H9 (cell line): ENCODE measurements at regions not wholly inside any gene's neighbourhood (a gene's known extent, or its start where the extent isn't known, plus 50 kb on each side); places are given as distances from the start of the nearest gene placed in this dataset.

ENCODE experiments used
- DNase-seq: peaks from one replicate; pipeline ENCODE4 v3.0.0-alpha.2; 2017
- H2AFZ ChIP-seq: one replicate; pipeline ENCODE4 v1.6.1; 2013; ENCODE audit warnings: mild to moderate bottlenecking, low read length, control low read depth, moderate library complexity
- H2AK5ac ChIP-seq: 2 replicates; pipeline ENCODE4 v1.6.1; 2013; ENCODE audit warnings: low read length, control low read depth, mixed read lengths; ENCODE audit not compliant: insufficient read length
- H2BK120ac ChIP-seq: one replicate; pipeline ENCODE4 v1.6.1; 2013; ENCODE audit warnings: low read depth, mild to moderate bottlenecking, low read length, control low read depth, inconsistent platforms; ENCODE audit not compliant: poor library complexity, severe bottlenecking
- H2BK12ac ChIP-seq: 2 replicates; pipeline ENCODE4 v1.6.1; 2013; ENCODE audit warnings: low read length, control low read depth, mixed read lengths, low read depth; ENCODE audit not compliant: insufficient read length
- H2BK15ac ChIP-seq: 2 replicates; pipeline ENCODE4 v1.6.1; 2013; ENCODE audit warnings: low read depth, low read length, control low read depth
- H2BK20ac ChIP-seq: one replicate; pipeline ENCODE4 v1.6.1; 2013; ENCODE audit warnings: low read depth, mild to moderate bottlenecking, low read length, control low read depth, inconsistent platforms; ENCODE audit not compliant: poor library complexity, severe bottlenecking
- H2BK5ac ChIP-seq: 2 replicates; pipeline ENCODE4 v1.6.1; 2013; ENCODE audit warnings: low read length, control low read depth, mixed read lengths; ENCODE audit not compliant: insufficient read length
- H3K14ac ChIP-seq: 2 replicates; pipeline ENCODE4 v1.6.1; 2013; ENCODE audit warnings: low read length, control low read depth; ENCODE audit not compliant: insufficient read depth
- H3K18ac ChIP-seq: 2 replicates; pipeline ENCODE4 v1.6.1; 2013; ENCODE audit warnings: low read depth, mild to moderate bottlenecking, mixed read lengths, low read length, control low read depth; ENCODE audit not compliant: insufficient read length
- H3K23ac ChIP-seq: 2 replicates; pipeline ENCODE4 v1.6.1; 2013; ENCODE audit warnings: low read length, control low read depth, mixed read lengths, low read depth; ENCODE audit not compliant: insufficient read length
- H3K23me2 ChIP-seq: 2 replicates; pipeline ENCODE4 v1.6.1; 2013; ENCODE audit warnings: low read depth, mild to moderate bottlenecking, mixed read lengths, low read length, control low read depth; ENCODE audit not compliant: insufficient read length, poor library complexity, severe bottlenecking
- H3K27ac ChIP-seq: 2 replicates; pipeline ENCODE4 v1.5.1; 2013; ENCODE audit warnings: low read length, control low read depth, mixed read lengths, low read depth; ENCODE audit not compliant: insufficient read length
- H3K27me3 ChIP-seq: 2 replicates; pipeline ENCODE4 v1.6.1; 2013; ENCODE audit warnings: low read length, control low read depth, inconsistent platforms; ENCODE audit not compliant: insufficient read depth
- H3K4ac ChIP-seq: 2 replicates; pipeline ENCODE4 v1.6.1; 2013; ENCODE audit warnings: low read depth, mild to moderate bottlenecking, control low read depth, inconsistent platforms, low read length, moderate library complexity
- H3K4me1 ChIP-seq: 2 replicates; pipeline ENCODE4 v1.6.1; 2013; ENCODE audit warnings: low read length, control low read depth, inconsistent platforms; ENCODE audit not compliant: insufficient read depth
- H3K4me2 ChIP-seq: 2 replicates; pipeline ENCODE4 v1.6.1; 2013; ENCODE audit warnings: low read length, control low read depth, mixed read lengths; ENCODE audit not compliant: insufficient read length, insufficient read depth
- H3K56ac ChIP-seq: 2 replicates; pipeline ENCODE4 v1.6.1; 2013; ENCODE audit warnings: low read depth, mild to moderate bottlenecking, mixed read lengths, low read length, control low read depth; ENCODE audit not compliant: insufficient read length
- H3K79me1 ChIP-seq: 2 replicates; pipeline ENCODE4 v1.6.1; 2013; ENCODE audit warnings: low read depth, mild to moderate bottlenecking, moderate library complexity, low read length, control low read depth, inconsistent platforms; ENCODE audit not compliant: insufficient read depth, poor library complexity, severe bottlenecking
- H3K79me2 ChIP-seq: 2 replicates; pipeline ENCODE4 v1.6.1; 2013; ENCODE audit warnings: low read length, control low read depth, inconsistent platforms; ENCODE audit not compliant: insufficient read depth
- H3K9ac ChIP-seq: 2 replicates; pipeline ENCODE4 v1.6.1; 2013; ENCODE audit warnings: low read length, control low read depth, mixed read lengths; ENCODE audit not compliant: insufficient read length; ENCODE audit errors: extremely low read depth
- H3K9me3 ChIP-seq: one replicate; pipeline ENCODE4 v1.6.1; 2013; ENCODE audit warnings: low read depth, low read length, inconsistent platforms; ENCODE audit not compliant: control insufficient read depth
- H3T11ph ChIP-seq: one replicate; pipeline ENCODE4 v1.6.1; 2013; ENCODE audit warnings: mild to moderate bottlenecking, low read length, control low read depth, inconsistent platforms
- H4K20me1 ChIP-seq: one replicate; pipeline ENCODE4 v1.6.1; 2013; ENCODE audit not compliant: control insufficient read depth, insufficient read length, insufficient read depth
- H4K5ac ChIP-seq: 2 replicates; pipeline ENCODE4 v1.6.1; 2013; ENCODE audit warnings: low read depth, mild to moderate bottlenecking, mixed read lengths, low read length, control low read depth; ENCODE audit not compliant: insufficient read length
- H4K8ac ChIP-seq: replicated peaks from 2 replicates; pipeline ENCODE4 v1.6.1; 2013; ENCODE audit warnings: low read length, control low read depth, mixed read lengths, low read depth; ENCODE audit not compliant: insufficient read length
- H4K91ac ChIP-seq: 2 replicates; pipeline ENCODE4 v1.6.1; 2013; ENCODE audit warnings: low read depth, mild to moderate bottlenecking, moderate library complexity, mixed read lengths, low read length, control low read depth; ENCODE audit not compliant: insufficient read length
- H3K27ac Mint-ChIP-seq, 3 experiments: 2 replicates in 2 of 3; 3 replicates in 1 of 3; pipeline ENCODE4 v1.8.0; 2020 to 2021; ENCODE audit warnings: mixed read lengths in 3 of 3, mild to moderate bottlenecking in 1 of 3, moderate library complexity in 1 of 3
- H3K27me3 Mint-ChIP-seq: 2 replicates; pipeline ENCODE4 v1.8.0; 2021; ENCODE audit warnings: low read depth, mild to moderate bottlenecking, moderate library complexity, mixed read lengths
- H3K36me3 Mint-ChIP-seq, 3 experiments: 2 replicates in 2 of 3; 3 replicates in 1 of 3; pipeline ENCODE4 v1.8.0; 2020 to 2021; ENCODE audit warnings: low read depth in 3 of 3, mixed read lengths in 3 of 3; ENCODE audit not compliant: insufficient read depth in 1 of 3
- H3K4me1 Mint-ChIP-seq, 2 experiments: 2 replicates each; pipeline ENCODE4 v1.8.0; 2020; ENCODE audit warnings: mixed read lengths in 2 of 2
- H3K4me3 Mint-ChIP-seq, 2 experiments: 2 replicates in 1 of 2; 3 replicates in 1 of 2; pipeline ENCODE4 v1.8.0; 2020 to 2021; ENCODE audit warnings: mild to moderate bottlenecking in 2 of 2, mixed read lengths in 2 of 2, moderate library complexity in 1 of 2
- H3K9me3 Mint-ChIP-seq, 2 experiments: 2 replicates in 1 of 2; 3 replicates in 1 of 2; pipeline ENCODE4 v1.8.0; 2020; ENCODE audit warnings: mild to moderate bottlenecking in 2 of 2, mixed read lengths in 2 of 2, moderate library complexity in 1 of 2
- WGBS: extraction: QIAGEN DNeasy Blood & Tissue Kit; methylation state at CpG from one replicate; pipeline ENCODE4 v1.1.7; 2013; ENCODE audit warnings: missing lambda C conversion rate, low lambda C conversion rate, mixed read lengths; ENCODE audit not compliant: insufficient read length; ENCODE audit errors: extremely low coverage; 5-methylcytosine and 5-hydroxymethylcytosine counted together
- TF ChIP-seq, protein P1 (sequence below): fragments of 200-600 bp; sonication (generic); conservative IDR thresholded peaks from 3 replicates; pipeline ENCODE4 v1.8.0; 2021; ENCODE audit warnings: antibody characterized with exemption, mild to moderate bottlenecking

DNA sequence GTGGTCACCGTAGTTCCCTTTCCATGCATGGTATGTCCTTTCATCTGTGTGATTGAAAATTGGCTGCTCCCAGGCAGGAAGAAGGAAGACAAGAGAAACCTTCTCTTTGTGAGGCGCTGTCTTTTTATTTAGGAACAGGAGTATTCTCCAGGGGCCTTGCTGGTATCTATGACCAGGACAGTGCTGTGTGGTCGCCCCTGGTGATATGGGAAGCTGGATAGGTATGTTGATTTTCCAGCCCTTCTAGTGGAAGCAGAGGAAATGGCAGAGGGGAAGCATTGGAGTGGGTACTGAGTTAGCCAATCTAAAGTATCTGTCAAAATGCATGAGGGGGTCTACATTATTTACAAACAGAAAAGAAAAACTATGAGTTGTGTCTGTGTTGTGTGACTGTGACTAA is 226.6 kb downstream of the MTX2 start:
- no peak overlapping the region for H2AK5ac ChIP-seq
- H3K18ac ChIP-seq, result no peak overlapping the region
- no peak for DNase-seq
- no peak overlapping the region for H3K56ac ChIP-seq
- H3K23me2 ChIP-seq, result no peaks in the 10 kb centered on the region
- no peaks in the 10 kb centered on the region for H3K9me3 Mint-ChIP-seq
- no peak overlapping the region for H3K23ac ChIP-seq
- no peak overlapping the region for H2BK120ac ChIP-seq
- H3K4me3 Mint-ChIP-seq, result no peak overlapping the region
- no peak overlapping the region for H3K27ac Mint-ChIP-seq
- no peaks in the 10 kb centered on the region for H3K9me3 ChIP-seq
- no peak overlapping the region for H4K91ac ChIP-seq
- no peak overlapping the region for H2BK12ac ChIP-seq
- no peaks in the 10 kb centered on the region for H3K79me1 ChIP-seq
- no peak overlapping the region for H3K4me2 ChIP-seq
- no peak overlapping the region for H3K4ac ChIP-seq
- no peak overlapping the region for H4K8ac ChIP-seq
- no peak overlapping the region for H2BK15ac ChIP-seq
- WGBS, result no CpG with 5 or more reads among the region's 3 CpGs
- no peak overlapping the region for H2AFZ ChIP-seq
- H3K79me2 ChIP-seq, result no peaks in the 10 kb centered on the region
- peaks cover 3% of the 10 kb centered on the region; the same call in 1 of the 2 replicates for H3K4me1 ChIP-seq
- no peak overlapping the region for H2BK20ac ChIP-seq
- no peaks in the 10 kb centered on the region for H3K27me3 ChIP-seq
- H4K20me1 ChIP-seq, result no peaks in the 10 kb centered on the region
- no peak overlapping the region for H4K5ac ChIP-seq
- no peak overlapping the region for H3K9ac ChIP-seq
- H3T11ph ChIP-seq, result no peak overlapping the region
- no peak overlapping the region for H2BK5ac ChIP-seq
- TF ChIP-seq, protein P1, sequence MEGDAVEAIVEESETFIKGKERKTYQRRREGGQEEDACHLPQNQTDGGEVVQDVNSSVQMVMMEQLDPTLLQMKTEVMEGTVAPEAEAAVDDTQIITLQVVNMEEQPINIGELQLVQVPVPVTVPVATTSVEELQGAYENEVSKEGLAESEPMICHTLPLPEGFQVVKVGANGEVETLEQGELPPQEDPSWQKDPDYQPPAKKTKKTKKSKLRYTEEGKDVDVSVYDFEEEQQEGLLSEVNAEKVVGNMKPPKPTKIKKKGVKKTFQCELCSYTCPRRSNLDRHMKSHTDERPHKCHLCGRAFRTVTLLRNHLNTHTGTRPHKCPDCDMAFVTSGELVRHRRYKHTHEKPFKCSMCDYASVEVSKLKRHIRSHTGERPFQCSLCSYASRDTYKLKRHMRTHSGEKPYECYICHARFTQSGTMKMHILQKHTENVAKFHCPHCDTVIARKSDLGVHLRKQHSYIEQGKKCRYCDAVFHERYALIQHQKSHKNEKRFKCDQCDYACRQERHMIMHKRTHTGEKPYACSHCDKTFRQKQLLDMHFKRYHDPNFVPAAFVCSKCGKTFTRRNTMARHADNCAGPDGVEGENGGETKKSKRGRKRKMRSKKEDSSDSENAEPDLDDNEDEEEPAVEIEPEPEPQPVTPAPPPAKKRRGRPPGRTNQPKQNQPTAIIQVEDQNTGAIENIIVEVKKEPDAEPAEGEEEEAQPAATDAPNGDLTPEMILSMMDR, result no peak
- no peak overlapping the region for H3K27ac ChIP-seq
- no peak overlapping the region for H3K14ac ChIP-seq
- H3K27me3 Mint-ChIP-seq, result peaks cover 38% of the 10 kb centered on the region
- no peaks in the 10 kb centered on the region for H3K36me3 Mint-ChIP-seq
- peaks cover 2 to 8% of the 10 kb centered on the region in 2 experiments; a peak in 3 of 4 replicates for H3K4me1 Mint-ChIP-seq
